ENCODE measurements at regions not wholly inside any gene's neighbourhood (a gene's known extent, or its start where the extent isn't known, plus 50 kb on each side); places are given as distances from the start of the nearest gene placed in this dataset.

DNA sequence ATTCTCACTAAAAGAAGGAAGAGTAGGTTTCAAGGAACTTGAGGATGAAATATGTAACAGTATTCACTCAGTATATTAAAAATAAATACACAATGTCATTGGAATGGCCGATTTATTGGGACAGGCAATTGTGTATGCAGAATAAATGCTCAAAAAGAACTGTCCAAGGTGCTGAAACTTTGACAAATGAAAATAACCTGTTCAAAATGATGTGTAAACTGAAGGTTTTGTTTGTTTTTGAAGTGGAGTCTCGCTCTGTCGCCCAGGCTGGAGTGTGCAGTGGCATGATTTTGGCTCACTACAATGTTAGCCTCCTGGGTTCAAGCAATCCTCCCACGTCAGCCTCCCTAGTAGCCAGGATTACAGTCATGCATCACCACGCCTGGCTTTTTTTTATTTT lies 318.7 kb upstream of the RBFOX1 start:
- TF ChIP-seq, protein P1, sequence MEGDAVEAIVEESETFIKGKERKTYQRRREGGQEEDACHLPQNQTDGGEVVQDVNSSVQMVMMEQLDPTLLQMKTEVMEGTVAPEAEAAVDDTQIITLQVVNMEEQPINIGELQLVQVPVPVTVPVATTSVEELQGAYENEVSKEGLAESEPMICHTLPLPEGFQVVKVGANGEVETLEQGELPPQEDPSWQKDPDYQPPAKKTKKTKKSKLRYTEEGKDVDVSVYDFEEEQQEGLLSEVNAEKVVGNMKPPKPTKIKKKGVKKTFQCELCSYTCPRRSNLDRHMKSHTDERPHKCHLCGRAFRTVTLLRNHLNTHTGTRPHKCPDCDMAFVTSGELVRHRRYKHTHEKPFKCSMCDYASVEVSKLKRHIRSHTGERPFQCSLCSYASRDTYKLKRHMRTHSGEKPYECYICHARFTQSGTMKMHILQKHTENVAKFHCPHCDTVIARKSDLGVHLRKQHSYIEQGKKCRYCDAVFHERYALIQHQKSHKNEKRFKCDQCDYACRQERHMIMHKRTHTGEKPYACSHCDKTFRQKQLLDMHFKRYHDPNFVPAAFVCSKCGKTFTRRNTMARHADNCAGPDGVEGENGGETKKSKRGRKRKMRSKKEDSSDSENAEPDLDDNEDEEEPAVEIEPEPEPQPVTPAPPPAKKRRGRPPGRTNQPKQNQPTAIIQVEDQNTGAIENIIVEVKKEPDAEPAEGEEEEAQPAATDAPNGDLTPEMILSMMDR (conservative IDR thresholded peaks at IDR 0.05 in 1 of 2, IDR thresholded peaks at IDR 0.05 in 1 of 2; ENCODE audit: low read depth in 1 of 2, low read length in 2 of 2): no peak
- no peak for TF ChIP-seq EZH2 (IDR thresholded peaks at IDR 0.05; ENCODE audit: low read length, missing control alignments)
- H3K36me3 ChIP-seq (ENCODE audit: control insufficient read depth, insufficient read depth, low read length): no peaks in the 10 kb centered on the region
- H3K27ac ChIP-seq (ENCODE audit: insufficient read depth, low read length): no peak overlapping the region
- no peaks in the 10 kb centered on the region for H4K20me1 ChIP-seq (ENCODE audit: control insufficient read depth, extremely low read depth, insufficient read depth, low read length)
- peak in 1 of 2 donors; percentile 7 for DNase-seq (ENCODE audit: low read depth in 2 of 2)
- H3K9ac ChIP-seq (ENCODE audit: insufficient read depth, low read length): no peak overlapping the region
- no peak overlapping the region for H2AFZ ChIP-seq (ENCODE audit: low read length)
- no peak overlapping the region for H3K4me2 ChIP-seq (ENCODE audit: extremely low read depth, insufficient read depth, low read length)
- no peak overlapping the region for H3K4me3 ChIP-seq (replicated peaks in 1 of 4; ENCODE audit: control extremely low read depth in 1 of 4, insufficient read depth in 1 of 4, low read depth in 3 of 4, low read length in 4 of 4)
- no peaks in the 10 kb centered on the region for H3K27me3 ChIP-seq (ENCODE audit: control insufficient read depth, insufficient read depth, low read length)
- no peaks in the 10 kb centered on the region for H3K4me1 ChIP-seq (ENCODE audit: control insufficient read depth, extremely low read depth, insufficient read depth, low read length)
- H3K79me2 ChIP-seq (ENCODE audit: control insufficient read depth, insufficient read depth, low read length): no peaks in the 10 kb centered on the region
- no peaks in the 10 kb centered on the region for H3K9me3 ChIP-seq (ENCODE audit: control insufficient read depth, insufficient read depth, low read depth, low read length)

DNA sequence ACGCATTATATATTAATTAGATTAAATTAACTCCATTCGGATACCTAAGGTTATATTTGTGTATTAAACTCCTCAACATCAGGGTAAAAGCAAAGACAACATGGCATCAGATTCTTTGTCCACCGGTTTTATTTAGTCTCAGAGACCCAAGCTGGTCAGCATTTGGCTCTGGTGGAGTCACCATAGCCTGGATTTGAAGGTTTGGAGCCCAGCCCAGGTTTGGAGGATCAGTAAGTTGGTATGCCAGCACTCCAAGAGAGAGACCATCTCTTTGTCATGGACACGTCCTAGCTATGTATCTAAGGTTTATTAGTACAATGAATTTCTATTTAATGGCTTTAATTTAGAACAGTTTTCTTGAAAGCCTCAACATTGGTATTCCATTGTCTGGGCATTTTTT lies 328.4 kb upstream of the RBFOX1 start:
- TF ChIP-seq, protein P1 (conservative IDR thresholded peaks at IDR 0.05 in 1 of 2, IDR thresholded peaks at IDR 0.05 in 1 of 2; ENCODE audit: low read depth in 1 of 2, low read length in 2 of 2): no peak
- no peak for TF ChIP-seq EZH2 (IDR thresholded peaks at IDR 0.05; ENCODE audit: low read length, missing control alignments)
- H3K27me3 ChIP-seq (ENCODE audit: control insufficient read depth, insufficient read depth, low read length): no peaks in the 10 kb centered on the region

DNA sequence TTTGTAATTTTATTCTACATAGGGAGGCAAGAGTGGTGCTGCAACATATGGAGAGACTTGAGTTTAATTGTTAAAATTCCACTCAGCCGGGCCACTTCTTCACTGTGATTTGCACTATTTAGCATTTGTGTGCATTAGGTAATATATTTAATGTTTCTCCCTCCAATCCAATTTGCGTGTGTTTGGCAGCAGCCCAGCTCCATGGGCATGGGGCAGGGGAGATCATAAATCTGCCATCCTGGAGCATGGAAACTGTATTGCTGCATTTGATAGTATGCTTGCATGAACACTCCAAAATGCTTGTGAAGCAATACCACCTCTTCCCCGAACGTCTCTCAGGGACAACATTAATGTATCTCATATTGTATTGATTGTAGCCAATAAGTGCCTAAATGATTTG lies 339.1 kb upstream of the RBFOX1 start:
- DNase-seq (ENCODE audit: low read depth in 2 of 2): no peak
- no peaks in the 10 kb centered on the region for H4K20me1 ChIP-seq (ENCODE audit: control insufficient read depth, extremely low read depth, insufficient read depth, low read length)

More for the DNA sequence above, 328.4 kb upstream of the RBFOX1 start:
- Histone ChIP-seq H3K9ac (ENCODE audit: insufficient read depth, low read length) (no peak overlapping the region), H3K4me2 (ENCODE audit: extremely low read depth, insufficient read depth, low read length) (no peak overlapping the region), H3K36me3 (ENCODE audit: control insufficient read depth, insufficient read depth, low read length) (no peaks in the 10 kb centered on the region), H3K9me3 (ENCODE audit: control insufficient read depth, insufficient read depth, low read depth, low read length) (no peaks in the 10 kb centered on the region), H3K4me3 (replicated peaks in 1 of 4; ENCODE audit: control extremely low read depth in 1 of 4, insufficient read depth in 1 of 4, low read depth in 3 of 4, low read length in 4 of 4) (no peak overlapping the region), H3K4me1 (ENCODE audit: control insufficient read depth, extremely low read depth, insufficient read depth, low read length) (no peaks in the 10 kb centered on the region), H3K79me2 (ENCODE audit: control insufficient read depth, insufficient read depth, low read length) (no peaks in the 10 kb centered on the region), H4K20me1 (ENCODE audit: control insufficient read depth, extremely low read depth, insufficient read depth, low read length) (no peaks in the 10 kb centered on the region), H3K27ac (ENCODE audit: insufficient read depth, low read length) (no peak overlapping the region), H2AFZ (ENCODE audit: low read length) (no peak overlapping the region)
- no peak for DNase-seq (ENCODE audit: low read depth in 2 of 2)

More for the DNA sequence above, 339.1 kb upstream of the RBFOX1 start:
- Histone ChIP-seq H3K9me3 (ENCODE audit: control insufficient read depth, insufficient read depth, low read depth, low read length) (no peaks in the 10 kb centered on the region), H3K36me3 (ENCODE audit: control insufficient read depth, insufficient read depth, low read length) (no peaks in the 10 kb centered on the region), H3K27ac (ENCODE audit: insufficient read depth, low read length) (no peak overlapping the region), H3K9ac (ENCODE audit: insufficient read depth, low read length) (no peak overlapping the region), H3K79me2 (ENCODE audit: control insufficient read depth, insufficient read depth, low read length) (no peaks in the 10 kb centered on the region), H2AFZ (ENCODE audit: low read length) (no peak overlapping the region), H3K4me3 (replicated peaks in 1 of 4; ENCODE audit: control extremely low read depth in 1 of 4, insufficient read depth in 1 of 4, low read depth in 3 of 4, low read length in 4 of 4) (no peak overlapping the region), H3K4me1 (ENCODE audit: control insufficient read depth, extremely low read depth, insufficient read depth, low read length) (no peaks in the 10 kb centered on the region), H3K4me2 (ENCODE audit: extremely low read depth, insufficient read depth, low read length) (no peak overlapping the region), H3K27me3 (ENCODE audit: control insufficient read depth, insufficient read depth, low read length) (no peaks in the 10 kb centered on the region)
- TF ChIP-seq, protein P1 (conservative IDR thresholded peaks at IDR 0.05 in 1 of 2, IDR thresholded peaks at IDR 0.05 in 1 of 2; ENCODE audit: low read depth in 1 of 2, low read length in 2 of 2): no peak
- TF ChIP-seq EZH2 (IDR thresholded peaks at IDR 0.05; ENCODE audit: low read length, missing control alignments): no peak

All from fibroblast of lung (primary cell).